ENCODE measurements at regions not wholly inside any gene's neighbourhood (a gene's known extent, or its start where the extent isn't known, plus 50 kb on each side); places are given as distances from the start of the nearest gene placed in this dataset.
"Not testable (repeated sequence)": the region's sequence is repeated elsewhere in the genome, so short reads cannot be mapped to it uniquely, and the experiment has no call there.

DNA sequence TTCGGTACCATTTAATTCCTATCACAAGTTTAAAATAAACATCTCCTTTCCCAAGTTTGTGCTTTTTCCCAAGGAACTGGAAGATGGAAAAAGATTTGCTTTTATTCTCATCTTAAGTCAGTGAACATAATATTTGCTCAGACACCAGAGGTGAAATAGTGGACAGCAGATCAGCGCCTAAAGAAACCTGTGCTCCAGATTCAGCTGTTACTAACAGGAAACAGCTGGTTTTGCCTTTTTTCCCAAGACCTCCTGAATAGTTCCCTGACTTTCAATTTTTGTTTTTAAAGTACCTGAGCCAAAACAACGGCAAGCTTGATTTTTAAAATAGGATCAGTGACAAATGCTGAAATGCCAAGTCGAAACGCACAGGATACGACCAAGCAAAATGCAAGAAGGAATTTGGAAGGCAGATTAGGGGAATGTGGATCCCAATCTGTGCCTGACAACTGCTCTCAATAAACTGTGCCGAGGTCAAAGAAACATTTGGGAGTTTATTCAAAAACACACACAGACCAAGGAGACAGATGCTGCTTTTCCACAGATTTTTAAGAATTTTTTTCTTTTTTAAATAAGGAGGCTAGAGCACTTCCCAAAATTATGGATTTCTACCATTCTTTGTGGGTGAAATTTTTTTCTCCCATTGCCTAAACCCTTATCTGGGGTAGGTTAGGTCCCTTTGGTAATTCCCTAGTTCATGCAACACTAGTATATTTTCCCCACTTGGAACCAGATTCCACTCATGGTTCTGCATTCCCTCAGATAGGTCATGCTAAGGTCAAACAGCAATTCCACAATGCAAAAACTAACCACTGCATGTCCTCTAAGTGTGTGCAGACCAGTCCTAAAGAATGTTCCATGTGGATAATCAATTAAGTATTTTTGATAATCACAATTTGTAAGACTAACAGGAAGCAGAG, 121.5 kb upstream of the PDE1A start:
- Histone ChIP-seq H3K27ac (ENCODE audit: low read depth, low read length) (no peak overlapping the region), H3K4me3 (ENCODE audit: low read depth, low read length) (no peak overlapping the region), H3K27me3 (ENCODE audit: insufficient read depth, low read length) (no peaks in the 10 kb centered on the region), H3K36me3 (ENCODE audit: insufficient read depth, low read length) (no peaks in the 10 kb centered on the region), H3K79me2 (ENCODE audit: control insufficient read depth, insufficient read depth, low read length, unreplicated experiment) (no peaks in the 10 kb centered on the region), H2AFZ (ENCODE audit: low read length, unreplicated experiment) (peak overlapping the region; percentile 53), H3K4me1 (ENCODE audit: control insufficient read depth, insufficient read depth, low read length, unreplicated experiment) (no peaks in the 10 kb centered on the region)

DNA sequence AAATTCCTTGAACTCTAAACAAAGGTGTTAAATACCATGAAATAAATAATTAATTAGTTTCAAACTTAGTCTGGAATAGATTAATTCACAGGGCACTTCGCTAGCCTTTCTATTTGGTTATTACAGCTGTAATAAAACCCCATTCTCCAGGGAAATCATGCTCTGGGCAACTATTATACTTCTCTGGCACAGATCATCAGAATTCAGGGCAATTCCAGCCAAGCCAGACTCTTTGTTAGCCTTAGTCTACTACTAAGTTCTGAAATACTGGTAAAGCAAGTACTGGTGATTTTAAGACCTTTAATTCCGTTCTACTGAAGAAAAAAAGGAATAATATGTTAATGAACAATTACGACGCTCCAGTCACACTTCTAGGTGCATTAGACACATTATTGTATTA, 123.4 kb upstream of the PDE1A start:
- H3K27ac ChIP-seq (ENCODE audit: low read depth, low read length): no peak overlapping the region

DNA sequence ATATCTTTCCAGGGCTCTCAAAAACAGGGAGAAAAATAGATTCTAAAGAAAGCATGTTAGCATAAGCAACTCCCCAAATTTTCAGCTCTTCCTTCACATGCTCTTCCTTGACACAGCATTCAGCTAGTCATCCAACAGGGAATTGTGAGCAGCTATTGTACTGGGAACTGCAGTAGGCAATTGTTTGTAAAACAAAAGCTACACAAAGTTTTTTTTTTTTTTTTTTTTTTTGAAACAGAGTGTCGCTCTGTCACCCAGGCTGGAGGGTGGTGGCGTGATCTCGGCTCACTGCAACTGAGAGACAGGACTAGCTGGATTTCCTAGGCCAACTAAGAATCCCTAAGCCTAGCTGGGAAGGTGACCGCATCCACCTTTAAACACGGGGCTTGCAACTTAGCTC, 125.4 kb upstream of the PDE1A start:
- H3K27ac ChIP-seq (ENCODE audit: low read depth, low read length); H3K4me3 ChIP-seq (ENCODE audit: low read depth, low read length); H3K27me3 ChIP-seq (ENCODE audit: insufficient read depth, low read length); H3K79me2 ChIP-seq (ENCODE audit: control insufficient read depth, insufficient read depth, low read length, unreplicated experiment); H2AFZ ChIP-seq (ENCODE audit: low read length, unreplicated experiment); H3K36me3 ChIP-seq (ENCODE audit: insufficient read depth, low read length); H3K4me1 ChIP-seq (ENCODE audit: control insufficient read depth, insufficient read depth, low read length, unreplicated experiment): not testable (repeated sequence)

More for the DNA sequence above, 123.4 kb upstream of the PDE1A start:
- Histone ChIP-seq H2AFZ (ENCODE audit: low read length, unreplicated experiment) (no peak overlapping the region), H3K4me1 (ENCODE audit: control insufficient read depth, insufficient read depth, low read length, unreplicated experiment) (no peaks in the 10 kb centered on the region), H3K4me3 (ENCODE audit: low read depth, low read length) (no peak overlapping the region), H3K36me3 (ENCODE audit: insufficient read depth, low read length) (no peaks in the 10 kb centered on the region), H3K79me2 (ENCODE audit: control insufficient read depth, insufficient read depth, low read length, unreplicated experiment) (no peaks in the 10 kb centered on the region), H3K27me3 (ENCODE audit: insufficient read depth, low read length) (no peaks in the 10 kb centered on the region)

DNA sequence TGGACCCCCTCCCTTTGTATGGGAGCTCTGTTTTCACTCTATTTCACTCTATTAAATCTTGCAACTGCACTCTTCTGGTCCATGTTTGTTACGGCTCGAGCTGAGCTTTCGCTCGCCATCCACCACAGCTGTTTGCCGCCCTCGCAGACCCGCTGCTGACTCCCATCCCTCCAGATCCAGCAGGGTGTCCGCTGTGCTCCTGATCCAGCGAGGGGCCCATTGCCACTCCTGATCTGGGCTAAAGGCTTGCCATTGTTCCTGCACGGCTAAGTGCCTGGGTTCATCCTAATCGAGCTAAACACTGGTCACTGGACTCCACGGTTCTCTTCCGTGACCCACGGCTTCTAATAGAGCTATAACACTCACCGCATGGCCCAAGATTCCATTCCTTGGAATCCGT, 125.9 kb upstream of the PDE1A start:
- H3K79me2 ChIP-seq (ENCODE audit: control insufficient read depth, insufficient read depth, low read length, unreplicated experiment); H3K36me3 ChIP-seq (ENCODE audit: insufficient read depth, low read length); H3K4me1 ChIP-seq (ENCODE audit: control insufficient read depth, insufficient read depth, low read length, unreplicated experiment); H3K27me3 ChIP-seq (ENCODE audit: insufficient read depth, low read length); H3K27ac ChIP-seq (ENCODE audit: low read depth, low read length); H2AFZ ChIP-seq (ENCODE audit: low read length, unreplicated experiment); H3K4me3 ChIP-seq (ENCODE audit: low read depth, low read length): not testable (repeated sequence)

DNA sequence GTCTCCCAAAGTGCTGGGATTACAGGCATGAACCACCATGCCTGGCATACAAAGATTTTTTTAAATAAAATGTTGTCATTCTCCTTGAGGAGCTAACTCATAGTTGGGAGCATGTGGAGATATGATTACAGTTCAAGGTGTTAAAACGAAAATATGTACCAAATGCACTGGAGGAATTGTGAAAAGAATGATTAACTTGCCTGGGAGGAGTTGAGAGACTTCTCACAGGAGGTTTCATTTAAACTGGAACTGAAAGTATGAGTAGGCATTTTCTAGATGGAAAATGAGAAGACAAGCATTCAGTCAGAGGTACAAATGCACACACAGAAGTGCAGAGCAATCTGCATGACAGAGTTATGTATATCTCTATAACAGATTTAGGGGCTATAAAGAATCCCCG, 126.6 kb upstream of the PDE1A start:
- peaks cover under 1% of the 10 kb centered on the region for H3K4me1 ChIP-seq (ENCODE audit: control insufficient read depth, insufficient read depth, low read length, unreplicated experiment)
- no peak overlapping the region for H2AFZ ChIP-seq (ENCODE audit: low read length, unreplicated experiment)
- H3K79me2 ChIP-seq (ENCODE audit: control insufficient read depth, insufficient read depth, low read length, unreplicated experiment): no peaks in the 10 kb centered on the region
- no peak overlapping the region for H3K27ac ChIP-seq (ENCODE audit: low read depth, low read length)
- H3K27me3 ChIP-seq (ENCODE audit: insufficient read depth, low read length): no peaks in the 10 kb centered on the region
- no peaks in the 10 kb centered on the region for H3K36me3 ChIP-seq (ENCODE audit: insufficient read depth, low read length)
- no peak overlapping the region for H3K4me3 ChIP-seq (ENCODE audit: low read depth, low read length)

DNA sequence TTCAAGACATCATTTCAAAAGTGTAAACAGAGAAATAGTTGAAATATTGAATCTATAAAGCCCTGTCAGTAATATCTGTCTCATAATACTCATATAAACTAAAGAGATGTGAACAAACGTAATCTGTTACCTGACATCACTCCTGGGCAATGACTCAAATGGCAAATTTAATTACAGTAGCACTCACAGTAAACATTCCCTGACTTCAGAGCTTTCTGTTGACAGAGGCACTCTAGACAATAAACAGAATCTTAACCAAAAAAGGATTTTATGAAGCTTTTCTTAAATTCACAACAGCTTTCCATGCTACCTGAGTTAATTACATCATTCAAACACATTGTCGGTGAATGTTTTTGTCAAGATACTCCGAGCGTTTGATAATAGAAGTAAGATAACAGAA, 128.1 kb upstream of the PDE1A start:
- no peaks in the 10 kb centered on the region for H3K36me3 ChIP-seq (ENCODE audit: insufficient read depth, low read length)
- H3K4me1 ChIP-seq (ENCODE audit: control insufficient read depth, insufficient read depth, low read length, unreplicated experiment): peaks cover 15% of the 10 kb centered on the region
- H3K27me3 ChIP-seq (ENCODE audit: insufficient read depth, low read length): no peaks in the 10 kb centered on the region
- no peaks in the 10 kb centered on the region for H3K79me2 ChIP-seq (ENCODE audit: control insufficient read depth, insufficient read depth, low read length, unreplicated experiment)
- no peak overlapping the region for H3K4me3 ChIP-seq (ENCODE audit: low read depth, low read length)
- no peak overlapping the region for H2AFZ ChIP-seq (ENCODE audit: low read length, unreplicated experiment)
- no peak overlapping the region for H3K27ac ChIP-seq (ENCODE audit: low read depth, low read length)

DNA sequence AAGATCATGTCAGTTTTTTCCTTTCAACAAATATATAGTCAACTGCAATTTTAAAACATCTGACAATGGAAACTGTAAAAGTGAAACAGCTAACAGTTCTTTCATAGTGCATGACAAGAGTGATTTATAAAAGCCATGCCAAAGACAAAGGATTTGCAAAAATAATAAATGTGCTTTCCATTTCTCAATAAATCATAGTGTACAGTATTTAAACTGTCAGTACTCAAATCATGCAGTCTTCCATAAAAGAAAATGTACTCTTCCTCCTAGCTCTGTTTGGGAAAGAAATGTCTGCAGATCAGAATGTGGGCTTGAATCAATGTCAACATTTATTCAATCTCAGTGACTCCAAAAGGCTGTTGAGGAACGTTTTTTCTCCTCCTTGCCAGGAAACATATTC, 131.7 kb upstream of the PDE1A start:
- no peak overlapping the region for H3K27ac ChIP-seq (ENCODE audit: low read depth, low read length)
- no peaks in the 10 kb centered on the region for H3K36me3 ChIP-seq (ENCODE audit: insufficient read depth, low read length)
- no peaks in the 10 kb centered on the region for H3K27me3 ChIP-seq (ENCODE audit: insufficient read depth, low read length)
- H2AFZ ChIP-seq (ENCODE audit: low read length, unreplicated experiment): peak overlapping the region; percentile 55
- no peaks in the 10 kb centered on the region for H3K79me2 ChIP-seq (ENCODE audit: control insufficient read depth, insufficient read depth, low read length, unreplicated experiment)
- H3K4me3 ChIP-seq (ENCODE audit: low read depth, low read length): no peak overlapping the region
- H3K4me1 ChIP-seq (ENCODE audit: control insufficient read depth, insufficient read depth, low read length, unreplicated experiment): peaks cover 15% of the 10 kb centered on the region

DNA sequence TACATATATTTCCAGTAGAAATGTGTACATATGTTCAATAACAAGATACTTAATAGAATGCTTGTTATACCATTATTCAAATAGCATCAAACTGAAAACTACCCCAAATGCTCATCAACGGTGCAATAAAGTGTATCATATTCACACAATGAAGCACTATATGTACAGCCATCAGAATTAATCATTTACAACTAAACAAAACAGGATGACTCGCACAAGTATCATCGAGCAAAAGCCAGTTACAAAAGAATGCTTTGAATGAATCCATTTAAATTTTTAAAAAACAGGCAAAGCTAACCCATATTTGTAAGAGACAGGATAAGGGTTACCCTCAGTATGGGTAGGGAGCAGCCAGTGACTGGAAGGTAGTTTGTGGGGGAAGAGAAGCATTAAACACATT, 132.8 kb upstream of the PDE1A start:
- no peaks in the 10 kb centered on the region for H3K27me3 ChIP-seq (ENCODE audit: insufficient read depth, low read length)
- H3K27ac ChIP-seq (ENCODE audit: low read depth, low read length): no peak overlapping the region
- no peaks in the 10 kb centered on the region for H3K36me3 ChIP-seq (ENCODE audit: insufficient read depth, low read length)
- peaks cover 15% of the 10 kb centered on the region for H3K4me1 ChIP-seq (ENCODE audit: control insufficient read depth, insufficient read depth, low read length, unreplicated experiment)
- H2AFZ ChIP-seq (ENCODE audit: low read length, unreplicated experiment): no peak overlapping the region
- no peaks in the 10 kb centered on the region for H3K79me2 ChIP-seq (ENCODE audit: control insufficient read depth, insufficient read depth, low read length, unreplicated experiment)
- H3K4me3 ChIP-seq (ENCODE audit: low read depth, low read length): no peak overlapping the region

DNA sequence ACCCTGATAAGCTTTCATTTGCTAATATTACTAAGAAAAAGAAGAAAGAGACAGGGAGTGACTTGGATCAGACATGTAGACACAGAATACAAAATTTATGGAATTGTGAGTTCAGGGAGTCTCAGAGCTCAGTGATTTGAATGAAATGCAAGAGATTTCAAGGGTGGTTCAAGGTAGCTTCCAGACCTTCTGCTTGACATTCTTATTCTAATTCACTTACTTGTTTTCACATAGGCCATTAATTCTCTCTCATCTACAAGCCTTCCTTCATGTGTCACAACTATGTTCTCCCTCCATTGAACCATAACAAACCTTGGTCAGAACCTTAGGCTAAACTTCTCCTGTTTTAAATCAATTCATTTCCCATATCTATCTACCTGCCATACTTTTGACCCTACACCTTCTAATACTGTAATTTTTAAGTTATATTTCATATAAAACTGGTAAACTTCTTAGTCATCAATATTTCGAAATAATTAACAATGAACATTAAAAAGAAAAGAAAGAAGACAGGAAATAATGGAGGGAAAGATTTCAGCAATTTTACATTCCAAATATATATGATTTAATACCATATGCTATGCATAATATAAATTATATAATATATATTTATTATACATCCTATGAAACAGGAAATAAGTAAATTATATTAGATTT, 139.2 kb upstream of the PDE1A start:
- Histone ChIP-seq H3K36me3 (ENCODE audit: insufficient read depth, low read length) (no peaks in the 10 kb centered on the region), H3K27ac (ENCODE audit: low read depth, low read length) (no peak overlapping the region), H3K79me2 (ENCODE audit: control insufficient read depth, insufficient read depth, low read length, unreplicated experiment) (no peaks in the 10 kb centered on the region), H3K27me3 (ENCODE audit: insufficient read depth, low read length) (no peaks in the 10 kb centered on the region), H3K4me3 (ENCODE audit: low read depth, low read length) (no peak overlapping the region), H2AFZ (ENCODE audit: low read length, unreplicated experiment) (no peak overlapping the region), H3K4me1 (ENCODE audit: control insufficient read depth, insufficient read depth, low read length, unreplicated experiment) (no peaks in the 10 kb centered on the region)

DNA sequence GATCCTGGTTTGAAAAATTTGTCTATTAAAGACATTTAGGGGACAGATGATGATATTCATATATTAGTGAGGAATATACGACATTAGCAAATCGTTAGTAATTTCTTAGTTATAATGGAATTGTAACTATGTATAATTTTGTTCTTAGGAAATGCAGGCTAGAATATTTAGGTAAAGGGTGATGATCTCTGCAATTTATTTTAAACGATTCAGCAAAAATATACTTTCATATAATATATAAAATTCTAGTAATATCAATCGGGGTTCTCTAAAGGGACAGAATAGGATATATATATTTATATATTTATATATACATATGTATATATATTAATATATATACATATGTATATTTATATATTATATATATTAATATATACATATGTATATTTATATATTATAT, 142.5 kb upstream of the DNAJC10 start:
- H3K79me2 ChIP-seq (ENCODE audit: control insufficient read depth, insufficient read depth, low read length, unreplicated experiment): no peaks in the 10 kb centered on the region
- H2AFZ ChIP-seq (ENCODE audit: low read length, unreplicated experiment): no peak overlapping the region
- H3K27me3 ChIP-seq (ENCODE audit: insufficient read depth, low read length): no peaks in the 10 kb centered on the region
- H3K4me3 ChIP-seq (ENCODE audit: low read depth, low read length): no peak overlapping the region
- no peaks in the 10 kb centered on the region for H3K4me1 ChIP-seq (ENCODE audit: control insufficient read depth, insufficient read depth, low read length, unreplicated experiment)
- no peaks in the 10 kb centered on the region for H3K36me3 ChIP-seq (ENCODE audit: insufficient read depth, low read length)
- H3K27ac ChIP-seq (ENCODE audit: low read depth, low read length): no peak overlapping the region

DNA sequence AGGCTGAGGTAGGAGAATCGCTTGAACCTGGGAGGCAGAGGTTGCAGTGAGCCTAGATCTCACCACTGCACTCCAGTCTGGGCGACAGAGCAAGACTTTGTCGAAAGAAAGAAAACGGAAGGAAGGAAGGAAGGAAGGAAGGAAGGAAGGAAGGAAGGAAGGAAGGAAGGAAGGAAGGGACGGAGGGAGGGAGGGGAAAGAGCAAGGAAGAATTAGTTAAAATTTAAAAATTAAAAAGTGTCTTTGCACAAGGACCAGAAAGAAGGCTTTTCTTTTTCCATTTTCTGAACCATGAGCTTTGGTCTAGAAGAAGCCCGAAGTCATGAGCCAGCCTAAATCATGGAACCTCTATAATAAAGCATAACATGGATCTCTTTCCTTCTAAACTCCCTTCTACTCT, 138.2 kb upstream of the DNAJC10 start:
- H3K27me3 ChIP-seq (ENCODE audit: insufficient read depth, low read length): no peaks in the 10 kb centered on the region
- no peaks in the 10 kb centered on the region for H3K4me1 ChIP-seq (ENCODE audit: control insufficient read depth, insufficient read depth, low read length, unreplicated experiment)
- no peak overlapping the region for H3K27ac ChIP-seq (ENCODE audit: low read depth, low read length)
- H3K36me3 ChIP-seq (ENCODE audit: insufficient read depth, low read length): no peaks in the 10 kb centered on the region
- no peak overlapping the region for H2AFZ ChIP-seq (ENCODE audit: low read length, unreplicated experiment)
- no peaks in the 10 kb centered on the region for H3K79me2 ChIP-seq (ENCODE audit: control insufficient read depth, insufficient read depth, low read length, unreplicated experiment)
- H3K4me3 ChIP-seq (ENCODE audit: low read depth, low read length): no peak overlapping the region
